WTC11 (cell line): ENCODE measurements at regions not wholly inside any gene's neighbourhood (a gene's known extent, or its start where the extent isn't known, plus 50 kb on each side); places are given as distances from the start of the nearest gene placed in this dataset.

Experiments used
- ELF4 ChIP-seq: sonication (generic); formaldehyde crosslinking; IDR thresholded peaks from 2 replicates; pipeline ENCODE4 v1.8.1; 2022; ENCODE audit warnings: low read depth, mild to moderate bottlenecking, moderate library complexity, missing genetic modification reagents
- ESRRA ChIP-seq: sonication (generic); formaldehyde crosslinking; IDR thresholded peaks from 2 replicates; pipeline ENCODE4 v1.8.1; 2022; ENCODE audit warnings: mild to moderate bottlenecking, missing genetic modification reagents, borderline replicate concordance
- GTF2I ChIP-seq: fragments of 250-450 bp; sonication (Bioruptor Pico); conservative IDR thresholded peaks from 2 replicates; pipeline ENCODE4 v1.4.0; 2021; ENCODE audit warnings: mild to moderate bottlenecking
- JUN ChIP-seq: sonication (generic); formaldehyde crosslinking; IDR thresholded peaks from 2 replicates; pipeline ENCODE4 v1.8.0; 2023; ENCODE audit warnings: mild to moderate bottlenecking, missing genetic modification reagents
- MYBL2 ChIP-seq: sonication (generic); formaldehyde crosslinking; IDR thresholded peaks from 2 replicates; pipeline ENCODE4 v1.8.1; 2023; ENCODE audit warnings: mild to moderate bottlenecking, moderate library complexity, missing genetic modification reagents
- NFE2L1 ChIP-seq: sonication (generic); formaldehyde crosslinking; IDR thresholded peaks from 2 replicates; pipeline ENCODE4 v1.8.1; 2023; ENCODE audit warnings: missing genetic modification reagents
- NFYB ChIP-seq: sonication (generic); formaldehyde crosslinking; conservative IDR thresholded peaks from 2 replicates; pipeline ENCODE4 v1.8.0; 2022; ENCODE audit warnings: low read depth, missing genetic modification reagents
- NR1H2 ChIP-seq: sonication (generic); formaldehyde crosslinking; IDR thresholded peaks from 2 replicates; pipeline ENCODE4 v1.9.0; 2021; ENCODE audit warnings: mild to moderate bottlenecking, moderate library complexity, missing genetic modification reagents
- NR2C2 ChIP-seq: sonication (generic); formaldehyde crosslinking; IDR thresholded peaks from 2 replicates; pipeline ENCODE4 v1.8.0; 2022; ENCODE audit warnings: mild to moderate bottlenecking, missing genetic modification reagents
- SMAD4 ChIP-seq: sonication (generic); formaldehyde crosslinking; IDR thresholded peaks from 2 replicates; pipeline ENCODE4 v1.8.0; 2022; ENCODE audit warnings: mild to moderate bottlenecking, missing genetic modification reagents
- SP1 ChIP-seq: sonication (generic); formaldehyde crosslinking; conservative IDR thresholded peaks from 2 replicates; pipeline ENCODE4 v1.8.1; 2022; ENCODE audit warnings: missing genetic modification reagents
- TP53 ChIP-seq: sonication (generic); formaldehyde crosslinking; IDR thresholded peaks from 2 replicates; pipeline ENCODE4 v1.8.1; 2023; ENCODE audit warnings: mild to moderate bottlenecking, missing genetic modification reagents
- ZBTB21 ChIP-seq: sonication (generic); formaldehyde crosslinking; IDR thresholded peaks from 2 replicates; pipeline ENCODE4 v1.8.1; 2023; ENCODE audit warnings: mild to moderate bottlenecking, missing genetic modification reagents, borderline replicate concordance
- ZNF121 ChIP-seq: sonication (generic); formaldehyde crosslinking; IDR thresholded peaks from 2 replicates; pipeline ENCODE4 v1.8.0; 2023; ENCODE audit warnings: missing genetic modification reagents
- ZNF232 ChIP-seq: sonication (generic); formaldehyde crosslinking; IDR thresholded peaks from 2 replicates; pipeline ENCODE4 v1.8.0; 2022; ENCODE audit warnings: mild to moderate bottlenecking, missing genetic modification reagents
- ZNF671 ChIP-seq: fragments of 250-450 bp; sonication (Bioruptor Pico); IDR thresholded peaks from 2 replicates; pipeline ENCODE4 v1.8.0; 2021; ENCODE audit warnings: mild to moderate bottlenecking
- TF ChIP-seq, protein P1 (sequence below): sonication (generic); formaldehyde crosslinking; IDR thresholded peaks from 2 replicates; pipeline ENCODE4 v1.8.1; 2023; ENCODE audit warnings: mild to moderate bottlenecking, missing genetic modification reagents
- TF ChIP-seq, protein P2 (sequence below): sonication (generic); formaldehyde crosslinking; IDR thresholded peaks from 2 replicates; pipeline ENCODE4 v1.8.0; 2023; ENCODE audit warnings: missing genetic modification reagents, mild to moderate bottlenecking, borderline replicate concordance
- TF ChIP-seq, protein P3 (sequence below): fragments of 250-450 bp; sonication (Bioruptor Pico); IDR thresholded peaks from 2 replicates; pipeline ENCODE4 v1.8.0; 2021; ENCODE audit warnings: mild to moderate bottlenecking
- TF ChIP-seq, protein P4 (sequence below): sonication (generic); formaldehyde crosslinking; IDR thresholded peaks from 2 replicates; pipeline ENCODE4 v1.8.1; 2022; ENCODE audit warnings: missing genetic modification reagents, borderline replicate concordance
- TF ChIP-seq, protein P5 (sequence below): sonication (generic); formaldehyde crosslinking; IDR thresholded peaks from 2 replicates; pipeline ENCODE4 v1.8.0; 2022; ENCODE audit warnings: mild to moderate bottlenecking, missing genetic modification reagents
- TF ChIP-seq, protein P6 (sequence below): fragments of 250-450 bp; sonication (Bioruptor Pico); IDR thresholded peaks from 2 replicates; pipeline ENCODE4 v1.9.0; 2021; ENCODE audit warnings: mild to moderate bottlenecking
- TF ChIP-seq, protein P7 (sequence below): fragments of 250-450 bp; sonication (Bioruptor Pico); IDR thresholded peaks from 2 replicates; pipeline ENCODE4 v1.9.0; 2021; ENCODE audit warnings: mild to moderate bottlenecking, borderline replicate concordance
- TF ChIP-seq, protein P8 (sequence below): sonication (generic); formaldehyde crosslinking; IDR thresholded peaks from 2 replicates; pipeline ENCODE4 v1.8.0; 2022; ENCODE audit warnings: mild to moderate bottlenecking, missing genetic modification reagents

DNA sequence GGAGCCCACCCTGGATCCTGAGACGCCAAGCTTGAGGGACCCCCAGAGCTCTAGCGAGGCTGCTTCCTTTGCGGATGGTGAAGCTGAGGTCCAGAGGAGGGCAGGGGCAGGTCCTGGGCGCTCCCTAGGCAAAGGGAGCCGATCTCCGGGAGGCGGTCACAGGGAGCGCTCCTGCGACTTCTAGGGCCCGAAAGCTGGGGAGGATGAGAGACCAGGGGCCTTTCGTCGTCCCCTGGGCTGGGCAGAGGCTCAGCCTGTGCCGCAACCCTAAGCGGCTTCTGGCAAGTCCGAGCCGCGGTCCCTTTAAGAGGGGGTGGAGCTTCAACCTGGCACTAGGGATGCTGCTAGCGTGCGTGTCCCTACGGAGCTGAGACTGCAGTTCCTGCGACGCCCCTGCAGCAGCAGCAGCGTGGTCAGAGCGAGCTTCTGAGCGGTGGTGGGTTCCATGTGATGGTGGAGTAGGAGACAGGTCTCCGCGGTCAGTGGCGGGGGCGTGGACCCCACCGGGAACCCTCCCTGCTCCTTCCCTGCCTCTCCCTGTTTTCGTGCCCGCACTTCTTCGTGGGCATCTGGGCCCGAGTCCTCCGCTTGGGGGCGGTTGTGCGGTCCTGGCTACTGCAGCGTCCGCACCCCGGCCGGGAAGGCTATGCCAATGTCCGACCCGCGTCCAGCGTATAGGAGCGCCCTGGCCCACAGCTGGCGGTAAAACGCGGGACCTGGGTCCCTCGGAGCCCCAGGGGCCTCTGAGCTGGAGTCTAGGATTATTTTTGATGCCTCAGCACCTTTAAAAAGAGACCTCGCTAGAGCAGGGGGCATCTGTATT is 154.6 kb downstream of the CCDC74A start (continued):
- TF ChIP-seq NFYB (CRISPR knock-in tag), result no peak
- no peak for TF ChIP-seq GTF2I
- TF ChIP-seq, protein P1, sequence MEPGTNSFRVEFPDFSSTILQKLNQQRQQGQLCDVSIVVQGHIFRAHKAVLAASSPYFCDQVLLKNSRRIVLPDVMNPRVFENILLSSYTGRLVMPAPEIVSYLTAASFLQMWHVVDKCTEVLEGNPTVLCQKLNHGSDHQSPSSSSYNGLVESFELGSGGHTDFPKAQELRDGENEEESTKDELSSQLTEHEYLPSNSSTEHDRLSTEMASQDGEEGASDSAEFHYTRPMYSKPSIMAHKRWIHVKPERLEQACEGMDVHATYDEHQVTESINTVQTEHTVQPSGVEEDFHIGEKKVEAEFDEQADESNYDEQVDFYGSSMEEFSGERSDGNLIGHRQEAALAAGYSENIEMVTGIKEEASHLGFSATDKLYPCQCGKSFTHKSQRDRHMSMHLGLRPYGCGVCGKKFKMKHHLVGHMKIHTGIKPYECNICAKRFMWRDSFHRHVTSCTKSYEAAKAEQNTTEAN (CRISPR knock-in tag), result no peak; the same call in 1 of the 2 replicates
- TF ChIP-seq SMAD4 (CRISPR knock-in tag), result no peak
- peak; percentile 80; the same call in 1 of the 2 replicates for TF ChIP-seq ZBTB21 (CRISPR knock-in tag)
- TF ChIP-seq TP53, result 0 out of 2 replicates have a peak, but pooled peaks have one; percentile 64
- no peak for TF ChIP-seq ZNF121 (CRISPR knock-in tag)
- TF ChIP-seq, protein P2, sequence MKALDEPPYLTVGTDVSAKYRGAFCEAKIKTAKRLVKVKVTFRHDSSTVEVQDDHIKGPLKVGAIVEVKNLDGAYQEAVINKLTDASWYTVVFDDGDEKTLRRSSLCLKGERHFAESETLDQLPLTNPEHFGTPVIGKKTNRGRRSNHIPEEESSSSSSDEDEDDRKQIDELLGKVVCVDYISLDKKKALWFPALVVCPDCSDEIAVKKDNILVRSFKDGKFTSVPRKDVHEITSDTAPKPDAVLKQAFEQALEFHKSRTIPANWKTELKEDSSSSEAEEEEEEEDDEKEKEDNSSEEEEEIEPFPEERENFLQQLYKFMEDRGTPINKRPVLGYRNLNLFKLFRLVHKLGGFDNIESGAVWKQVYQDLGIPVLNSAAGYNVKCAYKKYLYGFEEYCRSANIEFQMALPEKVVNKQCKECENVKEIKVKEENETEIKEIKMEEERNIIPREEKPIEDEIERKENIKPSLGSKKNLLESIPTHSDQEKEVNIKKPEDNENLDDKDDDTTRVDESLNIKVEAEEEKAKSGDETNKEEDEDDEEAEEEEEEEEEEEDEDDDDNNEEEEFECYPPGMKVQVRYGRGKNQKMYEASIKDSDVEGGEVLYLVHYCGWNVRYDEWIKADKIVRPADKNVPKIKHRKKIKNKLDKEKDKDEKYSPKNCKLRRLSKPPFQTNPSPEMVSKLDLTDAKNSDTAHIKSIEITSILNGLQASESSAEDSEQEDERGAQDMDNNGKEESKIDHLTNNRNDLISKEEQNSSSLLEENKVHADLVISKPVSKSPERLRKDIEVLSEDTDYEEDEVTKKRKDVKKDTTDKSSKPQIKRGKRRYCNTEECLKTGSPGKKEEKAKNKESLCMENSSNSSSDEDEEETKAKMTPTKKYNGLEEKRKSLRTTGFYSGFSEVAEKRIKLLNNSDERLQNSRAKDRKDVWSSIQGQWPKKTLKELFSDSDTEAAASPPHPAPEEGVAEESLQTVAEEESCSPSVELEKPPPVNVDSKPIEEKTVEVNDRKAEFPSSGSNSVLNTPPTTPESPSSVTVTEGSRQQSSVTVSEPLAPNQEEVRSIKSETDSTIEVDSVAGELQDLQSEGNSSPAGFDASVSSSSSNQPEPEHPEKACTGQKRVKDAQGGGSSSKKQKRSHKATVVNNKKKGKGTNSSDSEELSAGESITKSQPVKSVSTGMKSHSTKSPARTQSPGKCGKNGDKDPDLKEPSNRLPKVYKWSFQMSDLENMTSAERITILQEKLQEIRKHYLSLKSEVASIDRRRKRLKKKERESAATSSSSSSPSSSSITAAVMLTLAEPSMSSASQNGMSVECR (CRISPR knock-in tag), result peak; percentile 44
- TF ChIP-seq MYBL2 (CRISPR knock-in tag), result no peak
- TF ChIP-seq, protein P3, sequence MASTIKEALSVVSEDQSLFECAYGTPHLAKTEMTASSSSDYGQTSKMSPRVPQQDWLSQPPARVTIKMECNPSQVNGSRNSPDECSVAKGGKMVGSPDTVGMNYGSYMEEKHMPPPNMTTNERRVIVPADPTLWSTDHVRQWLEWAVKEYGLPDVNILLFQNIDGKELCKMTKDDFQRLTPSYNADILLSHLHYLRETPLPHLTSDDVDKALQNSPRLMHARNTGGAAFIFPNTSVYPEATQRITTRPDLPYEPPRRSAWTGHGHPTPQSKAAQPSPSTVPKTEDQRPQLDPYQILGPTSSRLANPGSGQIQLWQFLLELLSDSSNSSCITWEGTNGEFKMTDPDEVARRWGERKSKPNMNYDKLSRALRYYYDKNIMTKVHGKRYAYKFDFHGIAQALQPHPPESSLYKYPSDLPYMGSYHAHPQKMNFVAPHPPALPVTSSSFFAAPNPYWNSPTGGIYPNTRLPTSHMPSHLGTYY (CRISPR knock-in tag), result no peak
- TF ChIP-seq ESRRA (CRISPR knock-in tag), result no peak
- TF ChIP-seq, protein P4, sequence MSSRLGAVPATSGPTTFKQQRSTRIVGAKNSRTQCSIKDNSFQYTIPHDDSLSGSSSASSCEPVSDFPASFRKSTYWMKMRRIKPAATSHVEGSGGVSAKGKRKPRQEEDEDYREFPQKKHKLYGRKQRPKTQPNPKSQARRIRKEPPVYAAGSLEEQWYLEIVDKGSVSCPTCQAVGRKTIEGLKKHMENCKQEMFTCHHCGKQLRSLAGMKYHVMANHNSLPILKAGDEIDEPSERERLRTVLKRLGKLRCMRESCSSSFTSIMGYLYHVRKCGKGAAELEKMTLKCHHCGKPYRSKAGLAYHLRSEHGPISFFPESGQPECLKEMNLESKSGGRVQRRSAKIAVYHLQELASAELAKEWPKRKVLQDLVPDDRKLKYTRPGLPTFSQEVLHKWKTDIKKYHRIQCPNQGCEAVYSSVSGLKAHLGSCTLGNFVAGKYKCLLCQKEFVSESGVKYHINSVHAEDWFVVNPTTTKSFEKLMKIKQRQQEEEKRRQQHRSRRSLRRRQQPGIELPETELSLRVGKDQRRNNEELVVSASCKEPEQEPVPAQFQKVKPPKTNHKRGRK (CRISPR knock-in tag), result no peak
- TF ChIP-seq, protein P5, sequence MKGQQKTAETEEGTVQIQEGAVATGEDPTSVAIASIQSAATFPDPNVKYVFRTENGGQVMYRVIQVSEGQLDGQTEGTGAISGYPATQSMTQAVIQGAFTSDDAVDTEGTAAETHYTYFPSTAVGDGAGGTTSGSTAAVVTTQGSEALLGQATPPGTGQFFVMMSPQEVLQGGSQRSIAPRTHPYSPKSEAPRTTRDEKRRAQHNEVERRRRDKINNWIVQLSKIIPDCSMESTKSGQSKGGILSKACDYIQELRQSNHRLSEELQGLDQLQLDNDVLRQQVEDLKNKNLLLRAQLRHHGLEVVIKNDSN (CRISPR knock-in tag), result peak; percentile 31; the same call in 1 of the 2 replicates
- no peak for TF ChIP-seq ZNF232 (CRISPR knock-in tag)
- TF ChIP-seq, protein P6, sequence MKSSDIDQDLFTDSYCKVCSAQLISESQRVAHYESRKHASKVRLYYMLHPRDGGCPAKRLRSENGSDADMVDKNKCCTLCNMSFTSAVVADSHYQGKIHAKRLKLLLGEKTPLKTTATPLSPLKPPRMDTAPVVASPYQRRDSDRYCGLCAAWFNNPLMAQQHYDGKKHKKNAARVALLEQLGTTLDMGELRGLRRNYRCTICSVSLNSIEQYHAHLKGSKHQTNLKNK, result no peak
- peak; percentile 36; the same call in 1 of the 2 replicates for TF ChIP-seq NFE2L1 (CRISPR knock-in tag)
- TF ChIP-seq NR1H2, result no peak
- peak; percentile 54; the same call in 1 of the 2 replicates for TF ChIP-seq SP1 (CRISPR knock-in tag)
- no peak for TF ChIP-seq ZNF671 (CRISPR knock-in tag)
- no peak for TF ChIP-seq ELF4
- TF ChIP-seq, protein P7, sequence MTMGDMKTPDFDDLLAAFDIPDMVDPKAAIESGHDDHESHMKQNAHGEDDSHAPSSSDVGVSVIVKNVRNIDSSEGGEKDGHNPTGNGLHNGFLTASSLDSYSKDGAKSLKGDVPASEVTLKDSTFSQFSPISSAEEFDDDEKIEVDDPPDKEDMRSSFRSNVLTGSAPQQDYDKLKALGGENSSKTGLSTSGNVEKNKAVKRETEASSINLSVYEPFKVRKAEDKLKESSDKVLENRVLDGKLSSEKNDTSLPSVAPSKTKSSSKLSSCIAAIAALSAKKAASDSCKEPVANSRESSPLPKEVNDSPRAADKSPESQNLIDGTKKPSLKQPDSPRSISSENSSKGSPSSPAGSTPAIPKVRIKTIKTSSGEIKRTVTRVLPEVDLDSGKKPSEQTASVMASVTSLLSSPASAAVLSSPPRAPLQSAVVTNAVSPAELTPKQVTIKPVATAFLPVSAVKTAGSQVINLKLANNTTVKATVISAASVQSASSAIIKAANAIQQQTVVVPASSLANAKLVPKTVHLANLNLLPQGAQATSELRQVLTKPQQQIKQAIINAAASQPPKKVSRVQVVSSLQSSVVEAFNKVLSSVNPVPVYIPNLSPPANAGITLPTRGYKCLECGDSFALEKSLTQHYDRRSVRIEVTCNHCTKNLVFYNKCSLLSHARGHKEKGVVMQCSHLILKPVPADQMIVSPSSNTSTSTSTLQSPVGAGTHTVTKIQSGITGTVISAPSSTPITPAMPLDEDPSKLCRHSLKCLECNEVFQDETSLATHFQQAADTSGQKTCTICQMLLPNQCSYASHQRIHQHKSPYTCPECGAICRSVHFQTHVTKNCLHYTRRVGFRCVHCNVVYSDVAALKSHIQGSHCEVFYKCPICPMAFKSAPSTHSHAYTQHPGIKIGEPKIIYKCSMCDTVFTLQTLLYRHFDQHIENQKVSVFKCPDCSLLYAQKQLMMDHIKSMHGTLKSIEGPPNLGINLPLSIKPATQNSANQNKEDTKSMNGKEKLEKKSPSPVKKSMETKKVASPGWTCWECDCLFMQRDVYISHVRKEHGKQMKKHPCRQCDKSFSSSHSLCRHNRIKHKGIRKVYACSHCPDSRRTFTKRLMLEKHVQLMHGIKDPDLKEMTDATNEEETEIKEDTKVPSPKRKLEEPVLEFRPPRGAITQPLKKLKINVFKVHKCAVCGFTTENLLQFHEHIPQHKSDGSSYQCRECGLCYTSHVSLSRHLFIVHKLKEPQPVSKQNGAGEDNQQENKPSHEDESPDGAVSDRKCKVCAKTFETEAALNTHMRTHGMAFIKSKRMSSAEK (CRISPR knock-in tag), result no peak
- TF ChIP-seq JUN (CRISPR knock-in tag), result no peak
- TF ChIP-seq, protein P8, sequence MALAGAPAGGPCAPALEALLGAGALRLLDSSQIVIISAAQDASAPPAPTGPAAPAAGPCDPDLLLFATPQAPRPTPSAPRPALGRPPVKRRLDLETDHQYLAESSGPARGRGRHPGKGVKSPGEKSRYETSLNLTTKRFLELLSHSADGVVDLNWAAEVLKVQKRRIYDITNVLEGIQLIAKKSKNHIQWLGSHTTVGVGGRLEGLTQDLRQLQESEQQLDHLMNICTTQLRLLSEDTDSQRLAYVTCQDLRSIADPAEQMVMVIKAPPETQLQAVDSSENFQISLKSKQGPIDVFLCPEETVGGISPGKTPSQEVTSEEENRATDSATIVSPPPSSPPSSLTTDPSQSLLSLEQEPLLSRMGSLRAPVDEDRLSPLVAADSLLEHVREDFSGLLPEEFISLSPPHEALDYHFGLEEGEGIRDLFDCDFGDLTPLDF, result peak; percentile 60; the same call in 1 of the 2 replicates
- TF ChIP-seq NR2C2, result no peak
